ENCODE measurements at regions not wholly inside any gene's neighbourhood (a gene's known extent, or its start where the extent isn't known, plus 50 kb on each side); places are given as distances from the start of the nearest gene placed in this dataset.

DNA sequence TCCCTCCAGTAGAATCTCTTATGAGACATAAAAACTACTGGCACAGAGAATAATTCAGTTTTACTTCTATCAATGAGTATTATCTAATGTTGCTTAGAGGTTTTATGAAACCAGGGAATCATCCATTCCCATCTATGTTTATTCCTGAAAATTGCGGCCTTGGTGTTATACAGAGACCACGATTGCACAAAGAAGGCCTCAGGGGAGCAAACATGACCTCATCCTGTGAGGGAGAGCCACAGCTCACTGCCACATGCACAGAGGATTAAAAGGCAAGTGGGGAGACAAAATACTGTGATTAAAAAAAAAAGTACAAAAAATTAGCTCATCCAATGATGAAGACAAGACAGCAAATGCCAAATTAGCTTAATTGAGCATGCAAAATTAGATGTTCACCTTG is 111.8 kb upstream of the SLC35G4 start:
- TF ChIP-seq, protein P1, sequence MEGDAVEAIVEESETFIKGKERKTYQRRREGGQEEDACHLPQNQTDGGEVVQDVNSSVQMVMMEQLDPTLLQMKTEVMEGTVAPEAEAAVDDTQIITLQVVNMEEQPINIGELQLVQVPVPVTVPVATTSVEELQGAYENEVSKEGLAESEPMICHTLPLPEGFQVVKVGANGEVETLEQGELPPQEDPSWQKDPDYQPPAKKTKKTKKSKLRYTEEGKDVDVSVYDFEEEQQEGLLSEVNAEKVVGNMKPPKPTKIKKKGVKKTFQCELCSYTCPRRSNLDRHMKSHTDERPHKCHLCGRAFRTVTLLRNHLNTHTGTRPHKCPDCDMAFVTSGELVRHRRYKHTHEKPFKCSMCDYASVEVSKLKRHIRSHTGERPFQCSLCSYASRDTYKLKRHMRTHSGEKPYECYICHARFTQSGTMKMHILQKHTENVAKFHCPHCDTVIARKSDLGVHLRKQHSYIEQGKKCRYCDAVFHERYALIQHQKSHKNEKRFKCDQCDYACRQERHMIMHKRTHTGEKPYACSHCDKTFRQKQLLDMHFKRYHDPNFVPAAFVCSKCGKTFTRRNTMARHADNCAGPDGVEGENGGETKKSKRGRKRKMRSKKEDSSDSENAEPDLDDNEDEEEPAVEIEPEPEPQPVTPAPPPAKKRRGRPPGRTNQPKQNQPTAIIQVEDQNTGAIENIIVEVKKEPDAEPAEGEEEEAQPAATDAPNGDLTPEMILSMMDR (conservative IDR thresholded peaks at IDR 0.05), result no peak
- no peak for TF ChIP-seq ZFX (IDR thresholded peaks at IDR 0.05)
- H3K27ac ChIP-seq, result no peak overlapping the region

DNA sequence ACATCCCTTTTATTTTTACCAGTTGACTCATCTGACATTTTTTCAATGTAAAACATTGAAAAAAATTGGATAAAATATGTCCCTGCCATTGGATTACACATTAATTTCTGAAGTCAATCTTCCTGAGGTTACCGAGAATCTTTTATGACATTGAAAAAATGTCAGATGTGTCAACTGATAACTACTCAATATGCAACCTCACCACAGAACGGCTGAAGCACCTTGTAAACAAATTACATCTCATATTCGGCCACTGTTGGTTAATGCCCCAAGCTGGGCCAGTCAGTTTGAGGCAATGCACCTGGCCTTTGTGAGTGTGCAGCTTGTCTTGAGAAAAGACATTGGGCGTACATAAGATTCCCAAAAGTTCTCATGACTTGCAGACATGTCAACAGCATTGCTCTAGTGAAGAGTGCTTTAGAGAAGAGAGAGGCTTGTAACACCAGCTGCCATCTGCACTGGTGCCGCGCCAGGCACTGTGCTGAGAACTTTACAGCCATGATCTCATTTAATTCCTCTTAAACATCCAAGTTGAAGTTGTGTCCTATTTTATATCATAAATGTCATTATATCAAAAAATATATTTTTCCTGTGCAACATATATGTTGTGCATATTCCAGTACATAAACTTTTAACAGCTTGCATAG is 112.7 kb upstream of the SLC35G4 start:
- H3K27ac ChIP-seq, result no peak overlapping the region
- TF ChIP-seq, protein P1 (conservative IDR thresholded peaks at IDR 0.05), result no peak
- TF ChIP-seq ZFX (IDR thresholded peaks at IDR 0.05), result no peak

DNA sequence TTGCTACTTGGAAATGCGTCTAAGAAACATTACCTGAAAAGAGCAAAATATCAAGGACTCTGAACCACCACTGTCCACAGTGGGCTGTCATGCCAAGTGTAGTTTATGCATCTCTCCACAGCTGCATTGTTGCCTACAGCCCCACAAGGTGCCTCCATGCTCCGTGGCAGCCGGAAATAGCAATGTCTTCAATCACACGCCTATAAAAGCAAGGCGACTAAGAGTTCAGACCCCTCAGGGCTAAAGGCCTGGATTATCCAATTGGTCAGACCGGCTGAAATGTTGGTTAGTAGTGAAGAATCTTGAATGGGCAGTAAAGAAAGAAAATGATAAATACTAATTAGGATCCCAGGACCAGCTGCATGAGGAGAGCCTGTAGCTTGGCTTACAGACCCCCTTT is 114.0 kb upstream of the SLC35G4 start:
- no peak for TF ChIP-seq ZFX (IDR thresholded peaks at IDR 0.05)
- TF ChIP-seq, protein P1 (conservative IDR thresholded peaks at IDR 0.05), result no peak
- H3K27ac ChIP-seq, result no peak overlapping the region

DNA sequence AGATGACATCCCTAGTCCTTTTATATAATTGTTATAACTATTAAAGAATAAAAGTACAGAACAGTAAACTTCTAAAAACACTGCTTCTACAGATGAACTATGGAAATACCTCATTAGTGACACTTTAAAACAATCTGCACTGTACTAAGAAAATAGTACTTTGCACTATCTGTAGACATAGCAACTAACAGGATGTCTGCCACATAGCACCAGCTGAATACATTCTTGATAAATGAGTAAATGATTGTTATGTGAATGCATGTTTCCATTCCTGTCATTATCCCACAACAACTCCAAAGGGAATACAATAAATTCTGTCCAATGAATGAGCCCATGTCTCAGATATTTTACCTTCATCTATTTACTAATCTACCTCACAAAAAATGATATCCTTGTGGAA is 115.3 kb upstream of the SLC35G4 start:
- H3K27ac ChIP-seq, result no peak overlapping the region
- no peak for TF ChIP-seq ZFX (IDR thresholded peaks at IDR 0.05)
- TF ChIP-seq, protein P1 (conservative IDR thresholded peaks at IDR 0.05), result no peak

DNA sequence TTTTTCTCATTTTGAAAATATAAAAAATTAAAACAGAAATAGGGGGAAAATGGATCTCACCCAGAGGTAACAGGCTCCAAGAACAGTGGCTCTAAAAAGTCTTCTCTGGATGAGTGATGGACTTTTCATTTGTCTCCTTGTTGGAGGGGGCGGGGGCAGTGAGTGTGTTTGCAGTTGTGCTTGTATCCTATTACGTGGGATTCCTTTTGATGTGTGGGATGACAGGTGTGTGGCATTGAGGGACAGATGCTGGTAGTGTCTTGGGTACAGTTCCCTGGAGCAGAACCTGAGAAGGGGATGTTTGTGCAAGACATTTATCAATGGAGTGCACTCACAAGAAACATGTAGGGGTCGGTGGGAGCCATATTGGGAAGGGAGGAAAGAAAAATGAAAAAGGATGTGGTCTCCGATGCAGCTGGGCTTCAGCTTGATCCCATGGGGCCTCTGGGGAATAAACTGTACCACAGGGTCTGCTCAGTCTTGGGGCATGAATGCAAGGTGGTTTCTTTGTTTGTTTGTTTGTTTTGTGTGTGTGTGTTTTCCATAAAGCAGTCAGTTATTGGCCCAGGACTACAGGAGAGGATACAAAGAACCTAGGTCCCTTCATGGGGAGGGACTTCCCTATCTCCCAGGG is 120.0 kb upstream of the SLC35G4 start:
- TF ChIP-seq, protein P1 (conservative IDR thresholded peaks at IDR 0.05), result no peak
- no peak for TF ChIP-seq ZFX (IDR thresholded peaks at IDR 0.05)
- H3K27ac ChIP-seq, result no peak overlapping the region

DNA sequence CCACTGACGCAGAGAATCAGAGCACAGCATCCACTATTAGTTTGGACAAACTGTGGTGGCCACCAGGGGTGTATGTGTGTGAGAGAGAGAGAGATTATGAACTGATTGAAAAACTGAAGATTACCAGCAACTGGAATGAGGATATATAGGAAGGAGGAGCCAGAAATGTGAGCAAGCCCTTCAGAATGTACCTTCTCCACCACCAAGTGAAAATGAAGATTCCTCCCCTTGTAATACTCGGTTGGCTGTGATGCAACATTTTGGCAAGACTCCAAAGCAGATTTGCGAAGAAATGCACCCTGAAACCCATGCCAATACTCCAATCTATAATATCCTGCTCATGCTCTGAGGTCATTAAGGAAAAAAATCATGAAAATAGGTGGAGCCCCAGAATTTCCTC is 121.2 kb upstream of the SLC35G4 start:
- no peak for TF ChIP-seq ZFX (IDR thresholded peaks at IDR 0.05)
- TF ChIP-seq, protein P1 (conservative IDR thresholded peaks at IDR 0.05), result no peak
- no peak overlapping the region for H3K27ac ChIP-seq

DNA sequence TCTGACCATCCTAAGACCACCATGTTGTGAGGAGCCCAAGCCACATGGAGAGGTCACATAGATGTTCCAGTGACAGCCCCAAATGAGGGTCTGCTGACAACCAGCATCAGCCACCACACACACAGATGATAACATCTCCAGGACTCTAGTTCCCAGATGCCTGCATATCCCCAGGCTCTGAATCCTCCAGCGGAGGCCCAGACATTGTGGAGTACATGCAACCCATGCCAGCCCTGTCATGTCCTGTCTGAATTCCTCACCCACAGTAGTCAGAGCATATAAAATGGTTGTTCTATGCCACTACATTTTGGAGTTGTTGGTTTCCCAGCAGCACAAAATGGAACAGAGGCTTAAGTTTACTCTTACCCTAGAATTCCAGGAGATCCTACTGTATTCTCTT is 122.0 kb upstream of the SLC35G4 start:
- no peak overlapping the region for H3K27ac ChIP-seq
- no peak for TF ChIP-seq ZFX (IDR thresholded peaks at IDR 0.05)
- TF ChIP-seq, protein P1 (conservative IDR thresholded peaks at IDR 0.05), result no peak
